NCI-H1105 treated with DMSO at 0.1 percent for 48 hours (cell line): ENCODE measurements at regions not wholly inside any gene's neighbourhood (a gene's known extent, or its start where the extent isn't known, plus 50 kb on each side); places are given as distances from the start of the nearest gene placed in this dataset.
"Not testable (repeated sequence)": the region's sequence is repeated elsewhere in the genome, so short reads cannot be mapped to it uniquely, and the experiment has no call there.

Experiments
- DNase-seq: peaks from one replicate; lab custom pipeline; 2025; lab: John Stamatoyannopoulos, UW

DNA sequence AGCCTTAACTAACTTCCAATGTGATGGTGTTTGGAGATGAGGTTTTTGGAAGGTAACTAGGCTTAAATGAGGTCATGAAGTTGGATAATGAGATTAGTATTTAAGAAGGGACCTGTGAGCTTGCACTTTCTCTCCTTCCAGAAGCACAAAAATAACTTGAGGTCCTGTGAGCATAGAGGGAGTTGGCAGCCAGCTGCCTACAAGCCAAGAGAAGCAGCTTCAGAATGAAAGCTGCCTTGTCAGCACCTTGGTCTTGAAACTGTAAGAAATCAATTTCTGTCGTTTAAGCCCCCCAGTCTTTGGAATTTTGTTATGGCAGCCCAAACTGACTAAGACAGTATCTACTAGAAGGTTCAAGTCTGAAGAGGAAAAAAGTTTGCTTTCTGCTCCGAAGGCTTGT lies 280.2 kb upstream of the GALNTL6 start:
- no peak for DNase-seq

DNA sequence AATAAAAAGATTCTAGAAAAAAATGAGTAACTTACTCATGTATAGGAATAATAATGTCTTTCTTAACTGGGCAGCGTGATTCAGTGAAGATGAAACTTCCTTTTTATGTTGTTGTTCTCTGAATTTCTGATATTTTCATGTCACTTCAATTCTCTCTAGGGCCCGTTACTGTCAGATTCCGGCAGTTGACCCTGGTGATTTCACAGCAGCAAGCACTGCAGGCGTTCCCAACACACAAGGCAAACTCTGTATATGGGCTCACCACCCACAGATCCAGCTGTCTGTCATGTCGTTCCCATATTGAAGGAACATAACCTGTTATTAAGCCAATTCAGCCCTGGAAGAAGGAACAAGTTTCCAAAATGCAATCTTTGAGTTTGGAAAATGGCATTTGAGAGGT lies 288.3 kb upstream of the GALNTL6 start:
- DNase-seq, result no peak

DNA sequence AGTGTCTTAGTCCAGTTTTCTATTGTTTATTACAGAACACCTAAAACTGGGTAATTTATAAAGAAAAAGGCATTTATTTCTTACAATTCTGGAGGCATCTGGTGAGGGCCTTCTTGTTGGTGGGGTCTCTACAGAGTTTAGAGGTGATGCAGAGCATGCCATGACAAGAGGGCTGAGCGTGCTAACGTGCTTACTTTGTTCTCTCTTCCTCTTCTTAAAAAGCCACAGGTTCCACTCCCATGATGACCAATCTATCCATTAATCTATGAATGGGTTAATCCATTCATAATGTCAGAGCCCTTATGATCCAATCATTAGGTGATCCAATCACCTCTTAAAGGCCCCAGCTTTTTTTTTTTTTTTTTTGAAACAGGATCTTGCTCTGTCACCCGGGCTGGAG lies 291.5 kb upstream of the GALNTL6 start:
- no peak for DNase-seq

DNA sequence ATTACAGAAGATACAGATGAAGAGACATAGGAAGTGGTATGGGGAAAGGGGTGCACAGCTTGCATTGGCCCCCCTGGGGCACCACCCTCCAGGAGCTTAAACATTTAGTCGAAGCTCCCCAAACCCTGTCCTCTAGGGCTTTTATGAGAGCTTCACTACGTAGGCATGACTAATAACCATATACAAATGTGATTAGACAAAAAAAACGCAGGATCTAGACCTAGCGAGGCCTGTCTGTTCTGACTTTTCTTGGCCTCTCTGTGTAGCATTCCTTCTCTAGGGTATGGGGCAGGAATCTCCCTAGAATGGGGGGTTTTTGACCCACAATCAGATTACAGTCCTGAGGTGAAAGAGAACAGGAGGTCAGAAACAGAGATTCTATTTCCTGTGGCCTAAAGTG lies 293.7 kb upstream of the GALNTL6 start:
- no peak for DNase-seq

DNA sequence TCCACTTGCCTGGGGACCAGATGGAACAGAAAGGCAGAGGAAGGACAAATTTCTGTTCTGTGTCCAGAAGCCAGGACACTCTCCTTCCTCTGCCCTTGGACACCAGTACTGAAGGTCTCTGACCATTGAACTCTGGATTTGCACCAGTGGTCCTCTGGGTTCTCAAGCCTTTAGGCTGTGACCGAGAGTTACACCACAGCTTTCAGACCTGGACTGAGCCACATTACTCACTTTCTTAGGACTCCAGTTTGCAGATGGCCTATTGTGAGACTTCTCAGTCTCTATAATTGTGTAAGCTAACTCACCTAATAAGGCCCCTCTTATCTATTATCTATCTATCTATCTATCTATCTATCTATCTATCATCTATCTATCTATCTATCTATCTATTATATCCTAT lies 295.3 kb upstream of the GALNTL6 start:
- no peak for DNase-seq

DNA sequence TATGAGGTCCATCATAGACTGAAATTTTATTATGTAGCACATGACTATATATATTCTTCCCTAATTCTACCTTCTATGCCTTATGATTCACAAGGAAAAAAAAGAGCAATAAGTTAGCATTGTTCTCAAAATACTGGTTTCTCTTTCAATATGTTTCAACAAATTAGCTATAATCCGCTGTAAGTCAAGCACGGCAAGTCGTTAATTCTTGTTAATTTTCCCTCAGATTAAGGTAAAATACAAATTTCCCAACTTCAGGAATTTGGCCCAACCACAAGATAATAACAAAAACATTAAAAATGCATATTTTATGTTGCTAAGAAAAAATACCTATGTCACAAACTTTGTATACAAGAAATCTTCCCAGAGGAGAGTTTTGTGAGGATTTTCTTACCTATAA lies 296.5 kb upstream of the GALNTL6 start:
- DNase-seq, result no peak

DNA sequence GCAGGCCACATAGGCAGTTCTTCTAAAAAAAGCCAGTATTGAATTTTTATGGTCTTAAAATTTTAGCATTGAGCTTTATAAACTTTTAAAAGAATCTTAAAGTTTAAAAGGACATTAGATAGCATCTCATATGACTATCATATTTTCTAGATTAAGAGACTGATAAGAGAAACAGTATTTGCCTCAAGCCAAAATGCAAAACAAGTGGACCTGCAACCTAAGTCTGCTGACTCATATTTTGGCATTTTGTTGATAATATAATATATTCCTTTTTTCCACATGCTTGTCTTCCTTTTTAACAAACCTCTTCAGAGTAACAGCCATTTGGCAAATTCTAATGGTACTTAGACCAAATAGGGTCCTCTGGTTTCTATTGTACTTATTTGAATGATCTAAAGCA lies 328.5 kb upstream of the GALNTL6 start:
- no peak for DNase-seq

DNA sequence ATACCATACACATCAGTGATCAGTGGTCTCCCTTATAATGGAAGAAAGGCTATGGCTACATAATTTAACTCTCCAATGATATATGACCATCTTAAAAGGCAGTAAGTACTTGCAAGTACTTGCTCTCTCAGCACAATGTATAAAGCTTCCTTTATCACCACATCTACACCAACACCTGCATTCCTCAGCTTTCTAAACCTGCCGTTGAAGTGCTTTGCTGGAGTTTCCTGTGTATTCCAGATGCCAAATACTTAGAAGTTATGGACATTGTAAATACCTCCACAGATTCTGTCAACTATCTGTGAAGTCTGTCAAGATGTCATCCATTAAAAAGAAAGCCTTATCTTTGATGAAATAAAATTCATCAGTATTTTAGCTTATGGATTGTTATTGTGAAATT lies 335.0 kb upstream of the GALNTL6 start:
- no peak for DNase-seq

DNA sequence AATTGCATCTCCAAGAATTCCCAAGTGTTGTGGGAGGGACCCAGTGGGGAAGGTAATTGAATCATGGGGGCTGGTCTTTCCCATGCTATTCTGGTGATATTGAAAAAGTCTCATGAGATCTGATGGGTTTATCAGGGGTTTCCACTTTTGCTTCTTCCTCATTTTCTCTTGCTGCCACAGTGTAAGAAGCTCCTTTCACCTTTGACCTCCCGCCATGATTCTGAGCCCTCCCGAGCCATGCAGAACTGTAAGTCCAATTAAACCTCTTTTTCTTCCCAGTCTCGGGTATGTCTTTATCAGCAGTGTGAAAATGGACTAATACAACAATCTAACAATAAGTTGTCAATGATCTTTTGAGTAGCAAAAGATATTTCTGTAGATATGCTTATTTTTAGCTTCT lies 338.1 kb upstream of the GALNTL6 start:
- DNase-seq, result not testable (repeated sequence)

DNA sequence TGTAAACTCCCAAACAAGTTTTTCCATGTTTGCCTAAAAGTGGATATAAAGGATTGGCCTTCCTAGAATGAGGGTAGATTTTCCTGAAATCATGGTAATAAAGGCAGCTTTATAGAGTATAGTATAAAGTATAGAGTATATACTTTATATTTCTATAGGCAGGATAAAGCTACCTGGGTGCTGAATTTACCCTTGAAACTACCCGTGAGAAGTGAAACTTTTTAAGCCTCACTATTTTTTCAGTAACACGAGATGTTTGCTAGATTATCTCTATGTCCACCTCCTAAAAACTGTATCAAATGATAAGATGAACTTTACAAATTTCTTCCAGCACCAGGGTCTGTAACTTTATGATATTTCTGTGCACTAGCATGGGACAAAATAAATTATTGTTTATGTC lies 340.0 kb upstream of the GALNTL6 start:
- DNase-seq, result no peak

DNA sequence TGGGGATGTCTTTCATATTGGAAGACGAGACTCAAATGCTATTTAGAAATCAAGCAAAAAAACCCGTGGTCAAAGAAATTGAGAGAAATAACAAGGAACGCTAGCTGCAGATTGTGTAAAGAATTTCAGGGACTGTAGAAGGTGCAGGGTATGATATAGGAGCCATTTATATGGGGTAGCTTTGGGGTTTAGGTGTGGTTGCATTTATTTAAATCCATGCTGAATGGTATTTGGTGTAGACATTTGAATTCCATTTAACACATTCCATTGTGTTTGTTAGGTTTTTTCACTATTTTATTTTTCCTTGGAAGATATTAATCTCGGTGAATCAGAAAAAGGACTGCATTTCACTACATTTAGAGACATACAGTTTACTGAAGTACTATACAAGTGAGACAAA lies 341.0 kb upstream of the GALNTL6 start:
- no peak for DNase-seq

DNA sequence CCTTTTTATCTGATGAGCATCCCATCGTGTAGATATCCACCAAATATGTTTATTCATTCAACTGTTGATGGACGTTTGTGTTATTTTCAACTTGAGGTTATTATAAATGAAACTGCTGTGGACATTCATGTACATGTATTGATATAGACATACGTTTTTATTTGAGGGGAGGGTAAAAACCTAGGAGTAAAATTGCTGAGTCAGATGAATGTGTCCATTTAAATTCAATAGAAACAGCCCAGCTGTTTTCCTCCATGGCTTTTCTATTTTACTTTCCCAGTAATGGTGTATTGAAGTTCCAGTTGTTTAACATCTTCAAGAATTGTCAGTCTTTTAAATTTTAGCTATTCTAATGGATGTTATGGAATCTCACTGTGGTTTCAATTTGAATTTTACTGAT lies 348.7 kb upstream of the GALNTL6 start:
- DNase-seq, result no peak

DNA sequence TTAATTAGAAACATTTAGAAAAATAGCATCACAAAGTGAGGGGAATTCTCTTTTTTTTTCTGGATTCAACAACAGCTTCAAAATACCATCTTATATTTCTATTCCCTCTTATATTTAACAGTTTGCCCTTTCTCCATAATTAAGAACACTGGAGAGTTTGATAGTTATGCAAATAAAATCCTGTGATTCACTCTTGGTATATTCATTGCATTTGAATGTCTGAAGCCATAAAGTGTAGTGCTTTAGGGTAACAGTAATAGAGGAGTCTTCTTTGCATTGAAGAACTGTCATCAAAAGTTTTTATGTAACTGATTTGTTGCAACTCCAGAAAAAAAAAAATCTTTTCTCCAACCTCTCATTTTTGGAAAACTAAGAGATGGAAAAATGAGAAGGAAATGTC lies 352.0 kb upstream of the GALNTL6 start:
- no peak for DNase-seq

DNA sequence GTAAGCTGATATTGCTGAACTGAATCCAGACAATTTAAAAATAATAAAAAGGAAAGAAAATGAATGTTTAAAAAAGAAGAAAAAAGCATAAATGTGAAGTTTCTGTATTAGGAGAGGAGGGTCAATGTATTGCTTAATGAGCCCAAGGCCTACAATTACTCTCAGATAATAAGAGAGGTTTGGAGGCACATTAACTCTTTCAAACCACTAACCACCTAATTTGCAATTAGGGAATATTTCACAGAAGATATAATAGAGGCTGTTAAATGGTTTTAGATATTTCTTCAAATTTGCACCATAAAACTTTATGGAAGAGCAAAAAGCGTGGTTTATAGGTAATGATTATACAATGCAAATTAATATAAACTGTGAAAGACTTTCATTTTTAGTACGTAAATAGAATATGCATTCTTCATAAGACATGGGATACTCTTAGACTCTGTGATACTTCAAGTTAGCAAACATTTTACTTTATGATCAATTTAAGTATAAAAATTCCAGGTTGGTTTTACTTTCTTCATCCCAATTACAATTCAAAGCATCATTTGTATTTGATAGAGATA lies 364.2 kb upstream of the GALNTL6 start:
- DNase-seq, result no peak

DNA sequence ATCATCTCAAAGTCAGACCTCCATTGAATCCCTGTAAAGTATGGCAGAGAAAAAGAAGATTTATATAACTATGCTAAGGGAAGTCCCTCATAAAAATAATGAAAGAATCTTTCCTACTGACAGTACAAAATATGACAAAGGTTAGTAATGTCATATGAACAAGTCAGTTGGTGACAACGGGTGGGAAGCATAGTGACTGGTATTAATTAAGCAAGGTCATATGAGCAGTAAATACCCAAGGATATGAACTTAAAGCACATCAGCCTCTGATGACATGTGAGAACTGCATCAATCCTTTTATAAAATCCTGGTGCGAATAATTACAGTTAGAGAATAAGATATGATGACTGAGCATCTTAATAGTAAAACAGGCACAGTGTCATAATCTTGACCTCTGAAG lies 364.8 kb upstream of the GALNTL6 start:
- DNase-seq, result no peak

DNA sequence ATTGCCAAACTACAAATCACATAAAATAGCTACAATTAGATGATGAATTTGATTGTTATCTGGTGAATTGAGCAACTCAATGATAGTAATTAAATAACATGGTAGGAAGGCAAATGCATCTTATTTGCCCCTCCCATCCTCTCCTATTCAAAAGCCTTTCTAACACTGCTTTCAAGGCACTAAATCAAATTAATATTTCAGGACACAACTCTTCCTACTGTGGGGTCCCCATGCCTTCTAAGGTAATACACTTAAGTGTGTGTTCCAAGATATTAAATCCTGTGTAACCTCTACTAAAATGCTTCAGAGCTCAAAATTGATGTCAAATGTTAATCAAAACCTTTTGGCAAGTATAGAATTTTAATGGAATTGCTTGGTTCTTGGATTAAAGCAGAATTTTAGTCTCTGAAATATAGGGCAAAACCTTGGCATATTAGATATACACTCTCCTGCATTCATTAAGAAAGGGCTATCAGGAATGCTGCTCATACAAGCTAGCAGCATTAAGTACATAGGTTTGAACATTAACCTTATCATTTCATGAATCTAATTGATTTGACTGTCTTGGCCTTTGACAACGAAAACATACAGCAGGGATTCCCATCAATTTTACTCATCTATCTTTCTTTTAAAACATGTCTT lies 371.8 kb upstream of the GALNTL6 start:
- DNase-seq, result no peak

DNA sequence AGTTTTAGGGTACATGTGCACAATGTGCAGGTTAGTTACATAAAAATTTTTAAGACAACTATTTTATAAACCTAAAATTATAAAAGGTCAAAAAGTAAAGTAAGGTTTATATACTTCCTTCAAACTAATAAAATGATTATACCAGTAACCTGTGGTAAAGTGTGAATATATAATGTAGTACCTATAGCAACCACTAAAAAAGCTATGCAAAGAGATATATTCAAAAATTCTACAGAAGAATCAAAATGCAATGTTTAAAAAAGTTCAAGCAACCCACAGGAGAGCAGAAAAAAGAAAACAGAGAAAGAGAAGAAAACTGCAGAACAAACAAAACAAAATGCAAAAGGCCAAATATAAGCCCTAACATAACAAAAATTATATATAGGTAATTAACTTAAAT lies 379.5 kb upstream of the GALNTL6 start:
- no peak for DNase-seq

DNA sequence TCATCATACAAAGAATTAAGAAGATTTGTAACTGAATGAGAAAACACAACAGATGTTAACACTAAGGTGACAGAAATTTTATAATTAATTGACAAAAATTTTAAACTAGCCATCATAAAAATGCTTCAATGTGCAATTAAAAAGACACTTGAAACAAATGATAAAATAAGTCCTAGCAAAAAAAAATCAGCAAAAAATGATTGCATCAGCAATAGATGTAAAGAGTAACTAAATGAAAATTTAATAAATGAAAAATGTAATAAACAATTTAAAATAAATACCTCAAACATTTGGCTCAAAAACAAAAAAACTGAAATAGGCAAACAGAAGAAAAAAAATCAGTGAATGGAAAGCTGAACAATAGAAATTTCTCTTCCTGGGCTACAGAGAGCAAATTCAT lies 380.7 kb upstream of the GALNTL6 start:
- DNase-seq, result no peak

DNA sequence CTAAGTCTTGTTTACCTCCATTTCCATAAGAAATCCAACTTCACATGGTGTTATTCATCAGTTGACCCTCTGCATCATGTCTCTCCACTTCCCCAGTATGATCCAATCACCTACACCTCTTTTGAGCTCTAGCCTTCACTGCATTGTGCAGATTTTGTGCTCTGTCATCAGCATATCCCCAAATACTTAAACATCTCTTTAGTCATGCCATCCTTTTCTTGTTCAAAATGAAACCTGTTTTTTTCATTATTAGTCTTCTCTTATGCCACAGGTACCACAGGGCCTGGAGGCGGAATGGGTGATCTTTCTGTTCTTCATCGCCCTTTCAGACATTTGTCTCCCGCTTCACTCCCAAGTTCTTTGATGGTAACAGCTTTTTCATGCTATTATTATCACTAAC lies 382.7 kb upstream of the GALNTL6 start:
- no peak for DNase-seq

DNA sequence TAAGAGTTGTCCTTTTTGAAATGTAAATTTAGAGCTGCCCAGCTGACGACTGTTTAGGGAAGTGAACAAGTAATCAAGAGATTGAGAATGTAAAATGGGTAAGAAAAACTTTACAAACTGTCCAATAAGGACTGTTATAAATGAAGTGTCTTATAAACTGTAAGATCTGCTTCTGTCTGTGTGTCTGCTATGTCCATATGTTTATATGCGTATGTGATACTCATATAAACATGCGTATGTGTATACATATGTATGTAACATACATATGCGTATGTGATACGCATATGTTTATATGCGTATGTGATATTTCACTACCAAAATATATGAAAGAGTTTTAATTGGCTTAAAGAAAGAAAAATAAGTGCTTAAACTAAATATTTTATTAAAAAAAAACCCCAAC lies 416.0 kb upstream of the GALNTL6 start:
- DNase-seq, result no peak

DNA sequence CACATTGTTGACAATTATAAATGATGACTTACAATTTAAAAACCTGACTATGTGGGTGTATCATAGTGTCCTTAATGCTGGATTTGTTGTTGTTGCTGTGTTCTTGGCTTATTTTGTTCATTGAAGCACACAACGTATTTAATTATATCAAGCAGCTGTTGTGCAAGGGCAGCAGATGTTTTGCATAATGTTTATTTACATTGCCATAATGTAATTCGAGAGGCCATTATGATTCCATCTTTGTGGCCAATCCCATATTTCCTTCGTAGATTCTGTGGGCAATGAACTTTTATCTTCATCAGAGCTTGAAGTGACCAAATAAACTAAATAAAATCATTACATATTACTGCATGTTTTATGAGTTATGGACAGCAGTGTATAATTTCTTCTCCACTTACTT lies 422.6 kb upstream of the GALNTL6 start:
- peak; percentile 85 for DNase-seq

DNA sequence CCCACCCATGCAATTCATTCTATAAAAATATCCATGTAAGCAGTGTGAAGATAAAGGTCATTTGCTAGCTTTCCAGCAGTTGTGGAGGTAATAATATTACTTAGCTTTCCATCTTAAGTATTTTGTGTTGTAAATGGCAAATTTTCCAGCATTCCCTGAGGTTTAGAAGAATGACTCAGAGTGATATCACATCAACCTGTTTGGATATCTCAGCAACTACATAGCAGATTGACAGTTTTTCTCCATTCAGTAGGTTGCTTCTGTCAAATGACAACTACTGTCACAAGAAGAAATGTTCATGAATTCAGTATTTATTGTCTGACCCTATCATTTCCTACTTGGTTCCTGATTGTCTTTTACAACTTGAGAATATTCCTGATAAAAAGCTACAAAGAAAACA lies 434.9 kb upstream of the GALNTL6 start:
- DNase-seq, result no peak

DNA sequence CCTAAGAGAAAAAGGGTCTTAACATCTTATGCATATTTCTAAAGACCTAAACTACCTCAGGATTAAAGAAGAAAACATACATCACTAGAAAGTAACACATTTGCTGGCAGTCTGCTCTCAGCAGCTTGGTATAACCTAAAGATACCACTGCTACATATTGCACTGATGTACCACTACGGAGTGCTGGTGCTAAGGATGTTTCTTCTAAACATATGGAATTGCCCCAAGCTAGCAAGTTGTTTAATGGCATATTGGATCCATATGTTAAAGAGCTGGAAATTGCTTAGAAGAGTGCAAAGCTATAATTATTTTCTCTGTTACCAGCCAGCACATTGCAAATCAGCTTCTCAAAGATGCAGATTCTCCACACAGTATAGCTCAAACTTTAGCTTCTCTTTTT lies 436.5 kb upstream of the GALNTL6 start:
- no peak for DNase-seq

DNA sequence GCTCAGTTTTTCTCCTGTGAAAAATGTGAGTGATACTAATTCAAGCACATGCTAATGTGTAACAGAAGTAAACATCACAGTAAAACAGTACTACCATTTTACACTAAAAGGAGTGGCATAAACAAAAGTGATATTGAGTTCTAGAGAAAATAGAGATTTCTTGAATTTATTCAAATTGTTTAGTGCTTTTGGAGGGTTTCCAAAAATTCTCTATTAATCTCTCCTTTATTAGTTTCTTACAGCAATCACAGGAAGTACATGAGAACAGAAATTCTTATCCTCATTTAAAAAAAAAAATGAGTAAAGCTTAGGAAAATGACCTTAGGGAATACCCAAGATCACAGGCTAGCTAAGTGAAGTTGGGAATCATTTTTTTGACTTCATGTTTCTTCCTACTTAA lies 459.7 kb upstream of the GALNTL6 start:
- DNase-seq, result no peak

DNA sequence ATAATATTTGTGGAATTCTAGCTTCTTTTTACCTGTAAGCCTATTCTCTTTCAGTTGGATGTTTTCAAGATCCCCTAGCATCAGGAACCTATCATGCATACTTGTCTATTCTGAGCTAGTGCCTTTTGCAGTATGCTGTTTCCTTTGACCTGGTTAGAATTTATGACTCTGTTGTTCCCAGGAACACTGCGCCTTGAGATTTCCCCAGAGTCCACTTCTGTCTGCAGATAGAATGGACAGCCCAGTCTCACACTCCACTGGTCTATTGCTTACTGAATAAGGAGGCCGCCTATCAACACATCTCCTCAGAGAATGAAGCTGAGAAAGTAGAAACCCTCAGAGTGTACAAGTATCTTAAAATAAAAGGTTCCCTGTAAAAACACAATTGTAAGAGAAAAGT lies 465.1 kb upstream of the GALNTL6 start:
- no peak for DNase-seq
